Peyer's patch (tissue), 4 donors: ENCODE measurements at regions not wholly inside any gene's neighbourhood (a gene's known extent, or its start where the extent isn't known, plus 50 kb on each side); places are given as distances from the start of the nearest gene placed in this dataset.

ENCODE experiments used
- CTCF ChIP-seq, 6 experiments: fragments of 450-650 bp in 4 of 6; fragments of 200-600 bp in 2 of 6; sonication (generic) in 1 of 6; IDR thresholded peaks; one replicate each; pipeline ENCODE4 v1.5.1; 2017 to 2019; ENCODE audit warnings: antibody characterized with exemption in 6 of 6, mild to moderate bottlenecking in 3 of 6, moderate library complexity in 1 of 6
- POLR2A ChIP-seq, 2 donors: fragments of 450-650 bp; IDR thresholded peaks; one replicate each; pipeline ENCODE4 v1.5.1; 2017; ENCODE audit warnings: antibody characterized with exemption in 2 of 2, mild to moderate bottlenecking in 2 of 2, moderate library complexity in 2 of 2

GRCh38 chr10:34906067-34906965 lies 91.2 kb upstream of the PARD3 start:
- TF ChIP-seq CTCF (IDR thresholded peaks at IDR 0.05) (no peak), POLR2A (IDR thresholded peaks at IDR 0.05) (no peak)
